CD1c-positive myeloid dendritic cell (primary cell): ENCODE measurements at regions not wholly inside any gene's neighbourhood (a gene's known extent, or its start where the extent isn't known, plus 50 kb on each side); places are given as distances from the start of the nearest gene placed in this dataset.
"Not testable (repeated sequence)": the region's sequence is repeated elsewhere in the genome, so short reads cannot be mapped to it uniquely, and the experiment has no call there.

ENCODE experiments used
- DNase-seq: peaks from one replicate; pipeline ENCODE4 v3.0.0-alpha.2; 2016; ENCODE audit errors: extremely low spot score

DNA sequence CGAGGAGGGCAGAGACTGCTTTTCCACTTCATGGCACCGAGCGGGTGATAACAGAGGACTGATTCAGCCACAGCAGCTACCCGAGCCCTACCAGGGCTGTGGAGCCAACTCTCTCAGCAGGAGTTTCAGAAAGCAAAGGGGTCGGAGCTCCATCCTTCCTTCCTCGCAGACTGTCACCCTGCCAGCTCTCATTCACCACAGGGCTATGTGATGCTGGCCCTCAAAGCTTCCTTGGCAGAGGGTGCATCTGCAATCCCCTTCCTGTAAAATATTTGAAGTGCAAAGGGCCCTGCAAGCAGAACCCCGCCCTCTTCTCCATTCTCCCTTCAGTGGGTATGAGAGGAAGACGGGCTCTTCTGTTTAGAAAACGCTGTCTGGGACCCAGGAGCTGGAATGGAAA, 105.3 kb upstream of the LYZL2 start:
- DNase-seq = no peak

DNA sequence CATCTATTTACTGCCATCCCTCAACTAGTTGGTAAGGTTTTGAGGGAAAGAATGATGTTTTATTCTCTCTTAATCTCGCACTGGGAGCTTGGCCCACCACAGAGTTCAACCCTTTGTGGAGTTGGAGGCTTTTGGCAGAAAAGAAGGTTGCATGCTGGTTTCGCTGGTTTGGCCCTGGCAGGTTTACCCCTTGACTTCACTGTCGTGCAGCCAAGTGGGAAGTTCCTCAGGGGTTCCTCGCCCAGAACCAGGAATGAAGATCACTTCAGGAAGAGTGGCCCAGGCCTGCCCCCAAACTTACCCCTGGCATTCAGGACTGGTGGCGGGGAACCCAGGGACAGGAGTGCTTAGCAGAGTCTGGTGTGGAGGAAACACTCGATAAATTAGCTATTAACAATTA, 103.1 kb upstream of the LYZL2 start:
- no peak for DNase-seq

DNA sequence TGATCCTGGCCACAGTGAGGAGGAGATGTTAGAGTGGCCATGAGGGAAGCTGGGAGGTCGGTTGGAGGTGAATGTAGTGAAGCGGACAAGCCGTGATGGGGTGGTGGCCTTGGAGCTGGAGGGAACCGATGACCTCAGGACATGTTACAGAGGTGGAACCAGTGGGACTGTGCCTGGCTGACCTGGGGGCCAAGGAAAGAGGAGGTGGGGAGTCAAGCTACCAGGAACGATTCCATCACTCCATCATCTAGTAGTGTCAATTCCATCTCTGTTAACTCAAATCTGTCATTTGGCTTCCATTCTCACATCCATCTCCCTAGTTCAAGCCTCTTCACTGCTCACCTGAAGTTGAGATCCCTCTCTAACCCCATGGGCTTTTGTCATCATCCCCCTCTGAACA, 102.4 kb upstream of the LYZL2 start:
- DNase-seq = no peak

DNA sequence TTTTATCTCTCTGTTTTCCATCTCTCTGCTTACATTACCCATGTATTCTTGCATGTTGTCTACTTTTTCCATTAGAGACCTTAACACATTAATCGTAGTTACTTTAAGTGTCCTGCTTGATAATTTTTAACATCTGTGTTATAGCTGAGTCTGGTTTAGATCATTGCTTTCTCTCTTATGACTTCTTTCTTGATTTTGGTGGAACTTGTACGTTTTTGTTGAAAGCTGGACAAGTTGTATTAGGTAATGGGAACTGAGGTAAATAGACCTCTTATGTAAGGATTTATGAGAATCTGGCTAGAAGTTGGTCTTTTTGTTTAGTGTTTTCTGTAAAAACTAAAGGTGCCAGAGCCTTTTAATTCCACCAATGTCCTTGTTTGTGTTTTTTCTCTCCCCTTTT, 100.8 kb upstream of the LYZL2 start:
- no peak for DNase-seq

DNA sequence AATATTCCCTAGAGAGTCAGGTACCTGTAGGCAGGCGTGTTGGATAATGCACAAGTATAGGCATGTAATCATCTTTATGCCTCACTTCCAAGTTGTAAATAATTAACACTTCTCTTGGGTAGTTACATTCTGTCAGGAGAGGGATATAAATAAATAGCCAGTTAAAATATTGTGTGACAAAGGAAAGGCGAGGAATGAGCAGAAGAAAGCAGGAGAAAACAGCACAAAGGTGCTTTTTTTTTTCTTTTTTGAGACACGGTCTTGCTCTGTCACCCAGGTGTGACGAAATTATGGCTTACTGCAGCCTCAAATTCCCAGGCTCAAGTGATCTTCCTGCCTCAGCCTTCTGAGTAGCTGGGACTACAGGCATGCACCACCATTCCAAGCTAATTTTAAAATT, 99.2 kb upstream of the LYZL2 start:
- no peak for DNase-seq

DNA sequence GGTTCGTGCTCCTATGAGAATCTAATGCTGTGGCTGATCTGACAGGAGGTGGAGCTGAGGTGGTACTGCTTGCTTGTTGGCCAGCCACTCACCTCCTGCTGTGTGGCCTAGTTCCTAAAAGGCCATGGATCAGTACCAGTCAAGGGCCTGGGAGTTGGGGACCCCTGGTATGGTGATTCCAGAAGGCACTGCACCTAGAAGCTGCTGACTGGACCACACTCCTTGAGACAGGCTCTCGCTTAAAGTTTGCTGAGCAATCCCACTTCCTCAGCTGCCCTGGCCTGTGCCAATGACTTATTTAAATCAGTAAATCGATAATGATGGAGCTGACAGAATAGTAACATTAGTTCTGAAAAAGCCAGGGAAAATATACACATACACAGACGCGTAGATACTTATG, 98.6 kb upstream of the LYZL2 start:
- no peak for DNase-seq

DNA sequence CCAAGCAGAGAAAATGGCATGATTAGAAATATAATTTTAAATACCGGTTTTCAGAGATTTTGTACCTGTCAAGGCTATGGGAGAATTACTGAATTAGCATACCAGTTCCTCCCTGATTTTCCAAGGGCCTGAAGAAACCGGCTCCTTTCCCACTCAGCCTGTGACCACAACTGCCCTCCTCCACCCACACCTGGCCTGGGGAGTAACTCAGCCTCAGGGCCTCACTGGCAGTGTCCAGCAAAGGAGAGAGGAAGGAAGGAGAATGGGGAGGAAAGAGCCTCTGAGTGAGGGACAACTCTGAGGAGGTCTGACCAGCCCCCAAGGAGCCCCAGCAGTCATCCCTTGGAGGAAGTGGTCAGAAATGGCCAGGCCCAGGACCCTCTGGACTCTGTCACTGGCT, 98.0 kb upstream of the LYZL2 start:
- DNase-seq = no peak

DNA sequence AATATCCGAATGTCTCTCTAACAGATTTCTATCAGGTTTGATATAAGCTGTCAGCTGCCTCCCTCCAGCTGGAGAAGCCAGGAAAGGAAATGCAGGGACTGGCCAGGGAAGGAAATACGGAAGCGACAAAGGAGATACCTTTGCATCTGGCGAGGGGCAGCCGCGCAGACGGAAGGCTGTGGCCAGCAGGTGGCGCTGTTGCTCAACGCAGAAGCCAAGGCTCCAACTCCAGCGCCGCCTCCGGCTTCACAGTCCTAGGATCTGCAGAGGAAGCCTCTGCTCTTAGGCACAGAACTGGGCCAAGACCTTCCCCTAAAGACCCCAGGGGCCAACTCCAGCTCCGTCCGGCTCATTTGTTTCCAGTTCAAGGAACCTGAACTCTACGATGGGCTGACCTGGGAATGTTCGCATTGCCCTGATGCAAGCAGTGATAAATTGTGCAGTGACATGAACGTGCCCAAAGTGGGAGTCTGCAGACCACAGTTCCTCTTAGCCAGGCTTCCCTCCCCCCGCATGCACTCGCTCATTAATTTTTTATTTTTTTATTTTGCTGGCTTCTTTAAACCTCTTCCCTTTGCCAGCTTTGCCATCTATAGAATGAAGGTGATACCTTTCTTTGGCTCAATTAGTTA, 97.3 kb upstream of the LYZL2 start:
- peak; percentile 82 for DNase-seq

DNA sequence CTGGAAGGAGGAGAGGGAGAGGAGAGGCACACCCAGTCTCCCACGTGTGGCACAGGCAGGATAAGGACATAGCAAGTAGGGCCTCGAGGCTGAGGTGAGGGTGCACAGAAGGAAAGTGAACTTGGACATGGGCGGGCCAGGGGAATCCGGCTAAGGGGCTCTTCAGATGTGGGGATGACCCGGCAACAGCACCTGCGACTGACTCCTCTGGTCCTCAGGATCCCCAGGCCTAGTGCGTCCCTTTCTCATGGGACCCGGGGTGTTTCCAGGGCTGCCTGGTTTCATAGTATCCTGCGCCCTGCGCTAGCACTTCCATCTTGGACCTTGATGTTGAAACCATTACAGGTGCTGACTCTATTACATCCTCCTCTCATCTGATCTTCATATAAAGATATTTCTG, 96.1 kb upstream of the LYZL2 start:
- no peak for DNase-seq

DNA sequence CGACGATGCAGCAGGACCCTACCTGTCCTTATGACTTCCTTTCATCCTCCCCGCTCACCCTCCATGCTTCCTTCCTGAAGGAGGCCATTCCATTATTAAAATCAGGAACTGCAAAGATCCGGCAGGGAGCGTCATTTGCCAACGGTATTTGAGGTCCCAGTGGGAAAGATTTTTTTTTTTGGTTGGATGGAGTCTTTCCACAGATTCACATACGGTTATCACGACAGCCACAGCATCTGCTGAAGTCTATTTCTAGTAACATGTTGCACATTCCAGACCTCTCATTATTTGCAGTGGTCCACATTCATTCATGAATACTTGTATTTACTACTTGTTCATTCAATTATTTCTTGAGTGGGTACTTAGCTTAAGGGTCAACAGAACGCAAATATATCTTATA, 94.7 kb upstream of the LYZL2 start:
- DNase-seq = no peak

DNA sequence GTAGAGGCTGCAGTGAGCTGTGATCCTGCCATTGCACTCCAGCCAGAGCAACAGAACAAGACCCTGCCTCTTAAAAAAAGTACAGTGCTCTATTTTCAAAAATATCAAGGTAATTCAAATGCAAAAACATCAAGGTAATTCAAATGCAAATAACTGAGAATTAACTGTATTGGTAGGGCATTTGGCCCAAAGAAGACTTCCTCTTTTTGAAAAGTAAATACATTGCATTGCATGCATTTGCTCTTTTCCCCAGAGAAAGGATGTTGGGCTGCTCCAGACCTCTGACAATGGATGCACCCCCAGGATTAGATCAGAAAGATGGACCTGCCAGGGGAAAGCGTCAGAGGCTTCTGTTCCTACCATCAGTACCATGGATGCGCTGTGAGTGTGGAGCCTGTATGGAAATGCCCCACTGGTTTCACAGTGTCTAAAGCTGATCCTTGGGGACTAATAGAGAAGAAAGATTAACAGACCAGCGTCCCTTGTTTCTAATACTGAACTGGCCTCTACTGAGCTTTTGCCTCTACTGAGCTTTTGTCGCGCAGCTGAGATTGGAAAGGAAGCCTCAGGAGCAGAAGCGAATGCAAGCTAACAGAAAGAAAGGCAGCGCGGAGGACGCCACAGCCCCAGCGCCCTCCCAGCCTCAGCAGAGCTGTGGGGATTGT, 93.5 kb upstream of the LYZL2 start:
- DNase-seq = no peak

DNA sequence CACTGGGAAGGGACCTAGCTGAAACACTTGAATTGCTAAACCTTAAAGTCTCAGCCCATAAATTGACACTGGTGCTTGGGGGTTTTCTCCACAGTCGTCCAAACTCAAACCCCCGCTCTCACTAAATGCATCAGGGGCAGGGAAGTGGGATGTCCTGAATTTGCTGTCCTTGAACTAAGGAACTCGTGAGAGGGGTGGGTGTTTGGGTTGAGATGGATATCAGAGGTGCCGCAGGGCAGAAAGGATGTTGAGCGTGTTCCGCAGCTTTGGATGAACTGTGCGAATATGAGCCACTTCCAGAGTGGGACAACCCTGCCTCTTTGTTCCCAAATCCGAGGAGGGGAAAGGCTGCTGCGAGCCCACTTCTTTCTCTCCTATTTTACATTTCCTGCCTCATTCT, 90.3 kb upstream of the LYZL2 start:
- DNase-seq = no peak

DNA sequence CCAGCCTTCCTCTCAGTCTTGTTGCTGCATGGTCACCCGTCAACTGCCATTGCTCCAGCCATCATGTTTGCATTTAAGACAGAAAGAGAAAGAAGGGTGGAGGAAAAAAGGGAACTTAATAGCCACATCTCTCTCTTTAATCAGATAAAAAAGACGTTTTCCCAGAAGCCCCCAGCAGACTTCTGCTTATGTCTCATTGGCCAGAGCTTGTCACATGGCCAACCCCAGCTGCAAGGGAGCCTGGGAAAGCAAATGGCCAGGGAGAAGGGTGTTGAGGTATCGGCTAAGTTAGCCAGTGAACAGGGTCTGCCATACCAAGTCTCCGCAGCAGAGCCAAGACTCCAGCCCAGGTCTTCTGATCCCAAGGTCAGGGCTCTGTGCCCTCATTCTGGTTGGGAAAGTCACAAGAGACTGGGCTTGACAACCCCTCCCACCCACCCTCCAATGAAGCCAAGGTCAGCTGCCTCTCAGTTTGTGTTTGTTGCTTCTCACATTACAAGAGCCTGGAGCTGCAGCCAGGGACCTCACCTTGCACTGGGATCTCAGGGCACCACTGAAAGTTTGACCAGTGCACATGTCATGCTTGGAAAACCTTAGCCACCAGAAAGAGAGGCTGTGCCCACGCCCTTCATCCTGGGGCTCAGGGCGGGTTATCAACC, 80.3 kb upstream of the LYZL2 start:
- no peak for DNase-seq

DNA sequence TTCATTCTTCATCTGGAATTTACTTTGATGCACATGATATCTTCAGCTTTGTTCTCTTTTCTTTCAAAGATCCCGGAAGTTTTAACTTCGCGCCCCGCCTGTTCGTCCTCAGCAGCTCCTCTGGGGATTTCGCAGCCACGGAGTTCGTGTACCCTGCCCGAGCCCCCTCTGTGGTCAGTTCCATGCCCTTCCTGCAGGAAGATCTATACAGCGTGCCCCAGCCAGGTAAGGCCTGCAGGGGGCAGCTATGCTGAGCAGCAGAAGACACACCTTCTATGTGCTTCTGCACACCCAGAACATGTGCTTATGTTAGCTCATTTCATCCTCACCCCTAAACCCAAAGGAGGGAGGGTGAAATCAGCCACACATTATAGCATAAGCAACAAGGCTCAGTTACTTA, 79.7 kb upstream of the LYZL2 start:
- no peak for DNase-seq

DNA sequence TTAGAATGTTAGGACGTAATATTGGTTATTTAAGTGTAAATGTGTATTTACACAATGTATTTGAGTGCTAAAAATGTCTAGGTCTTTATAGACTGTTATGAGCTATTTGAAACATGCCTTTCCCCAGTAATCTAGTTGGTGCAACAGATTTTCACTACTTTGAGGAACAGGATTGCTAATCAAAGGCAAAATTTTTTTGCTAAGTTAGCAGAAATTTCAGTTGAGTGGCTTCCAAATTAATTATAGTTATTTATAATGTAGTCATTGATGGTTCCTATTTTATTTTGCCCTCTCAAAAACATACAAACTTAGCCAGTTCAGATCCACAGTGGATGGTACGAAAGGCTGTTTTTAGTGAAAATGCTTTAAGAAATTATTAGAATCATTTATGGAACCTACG, 78.7 kb upstream of the LYZL2 start:
- DNase-seq = no peak

DNA sequence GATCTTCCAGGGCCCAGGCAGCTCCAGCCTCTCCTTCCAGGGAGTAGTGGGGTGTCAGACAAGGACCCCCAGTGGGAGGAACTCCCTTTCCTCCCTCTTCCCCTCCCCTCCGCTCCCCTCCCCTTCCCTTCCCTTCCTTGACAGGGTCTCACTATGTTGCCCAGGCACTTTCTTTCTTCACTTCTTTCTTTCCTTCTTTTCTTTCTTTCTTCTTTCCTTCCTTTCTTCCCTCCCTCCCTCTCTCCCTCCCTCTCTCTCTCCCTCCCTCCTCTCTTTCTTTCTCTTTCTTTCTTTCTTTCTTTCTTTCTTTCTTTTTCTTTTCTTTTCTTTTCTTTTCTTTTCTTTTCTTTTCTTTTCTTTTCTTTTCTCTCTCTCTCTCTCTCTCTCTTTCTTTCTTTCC, 76.6 kb upstream of the LYZL2 start:
- not testable (repeated sequence) for DNase-seq

DNA sequence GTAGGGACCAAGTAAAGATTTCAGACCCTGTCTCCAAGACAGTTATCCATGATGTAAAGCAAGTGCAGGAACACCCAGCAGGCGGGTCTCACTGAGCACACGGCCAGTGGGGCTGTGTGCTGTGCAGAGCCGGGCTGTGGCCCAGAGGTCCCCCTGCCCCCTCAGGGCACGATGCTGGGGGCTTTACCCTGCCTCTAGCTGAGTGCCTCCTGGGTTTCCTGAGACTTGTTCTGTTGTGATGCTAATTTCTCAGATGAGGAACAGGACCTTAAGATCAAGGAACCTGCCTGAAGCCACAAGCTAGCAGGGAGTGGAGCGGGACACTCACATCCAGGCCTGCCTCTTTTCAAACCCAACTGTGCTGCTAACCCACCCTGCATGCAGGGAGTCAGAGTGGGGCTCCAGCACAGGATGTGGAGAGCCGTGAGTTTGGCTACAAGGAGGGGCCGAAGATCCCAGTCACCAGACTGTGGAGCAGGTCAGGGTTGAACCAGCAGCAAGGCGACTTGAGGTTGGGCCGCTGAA, 76.1 kb upstream of the LYZL2 start:
- DNase-seq = no peak

DNA sequence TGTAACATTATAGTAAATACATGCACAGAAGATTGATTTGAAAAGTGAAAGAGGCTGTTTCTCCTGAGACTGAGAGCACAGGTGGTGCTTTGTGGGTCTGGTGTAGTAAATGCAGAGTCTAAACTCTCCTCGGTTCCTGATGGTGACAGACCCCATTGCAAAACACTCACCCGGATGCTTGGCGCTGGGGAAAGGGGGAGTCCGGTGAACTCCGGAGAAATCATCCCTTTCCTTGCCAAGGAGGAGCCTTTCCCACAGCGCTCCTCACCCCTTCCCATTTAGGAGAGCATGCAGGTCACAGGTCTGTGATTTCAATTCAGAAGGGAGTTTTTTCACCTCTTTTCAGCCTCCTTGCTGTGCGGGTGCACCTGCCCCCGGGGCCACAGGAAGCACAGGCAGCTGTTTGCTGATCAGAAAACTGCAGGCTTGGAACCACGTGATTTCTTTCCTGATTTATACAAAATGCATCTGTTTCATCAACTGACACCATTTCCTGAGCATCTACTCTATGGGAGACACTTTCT, 75.6 kb upstream of the LYZL2 start:
- no peak for DNase-seq

DNA sequence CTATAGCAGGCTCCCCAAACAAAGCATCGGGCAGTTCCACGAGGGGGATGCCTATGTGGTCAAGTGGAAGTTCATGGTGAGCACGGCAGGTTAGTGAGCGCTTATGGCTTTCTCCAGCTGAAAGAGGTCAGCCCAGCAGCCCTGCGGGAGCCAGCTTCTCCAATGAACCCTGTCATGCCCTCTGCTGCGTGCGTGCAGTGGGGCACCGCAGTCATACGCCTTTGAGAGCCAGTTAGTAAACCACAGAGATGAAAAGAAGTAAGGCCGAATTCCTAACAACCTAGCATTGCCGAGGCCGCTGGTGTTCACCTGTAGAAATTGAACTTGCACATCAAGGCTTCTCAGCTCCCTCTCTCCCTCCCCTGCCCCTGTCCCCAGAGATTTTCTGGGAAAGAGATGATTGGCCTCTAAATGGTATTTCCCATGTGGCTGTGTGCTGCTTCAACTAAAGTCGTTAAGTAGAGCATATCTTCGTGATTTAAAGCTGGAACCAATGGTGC, 75.1 kb upstream of the LYZL2 start:
- DNase-seq = not testable (repeated sequence)

DNA sequence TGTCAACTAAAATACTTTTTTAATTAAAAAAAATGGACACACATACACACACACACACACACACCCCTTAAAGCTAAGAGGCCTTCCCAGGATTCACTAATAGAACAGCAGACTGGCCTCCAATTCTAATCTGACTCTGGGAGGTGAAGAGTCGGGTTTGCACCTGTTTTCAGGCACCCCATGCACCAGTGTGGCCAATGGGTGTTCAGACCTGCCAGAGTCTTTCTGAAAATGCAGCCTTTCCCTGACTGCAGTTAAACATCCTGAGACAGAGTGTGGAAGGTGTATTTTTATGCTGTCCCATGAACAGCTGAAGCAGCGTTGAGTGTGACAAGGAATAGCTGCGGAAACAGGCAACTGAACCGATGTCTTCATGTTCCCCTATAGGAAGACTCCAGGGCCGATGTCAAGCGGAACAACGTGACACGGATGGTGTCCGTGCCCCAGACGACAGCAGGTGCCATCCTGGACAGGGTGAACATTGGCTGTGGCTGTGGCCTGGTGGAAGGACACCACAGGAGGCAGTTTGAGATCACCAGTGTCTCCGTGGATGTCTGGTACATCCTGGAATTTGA, 74.6 kb upstream of the LYZL2 start:
- DNase-seq = no peak

DNA sequence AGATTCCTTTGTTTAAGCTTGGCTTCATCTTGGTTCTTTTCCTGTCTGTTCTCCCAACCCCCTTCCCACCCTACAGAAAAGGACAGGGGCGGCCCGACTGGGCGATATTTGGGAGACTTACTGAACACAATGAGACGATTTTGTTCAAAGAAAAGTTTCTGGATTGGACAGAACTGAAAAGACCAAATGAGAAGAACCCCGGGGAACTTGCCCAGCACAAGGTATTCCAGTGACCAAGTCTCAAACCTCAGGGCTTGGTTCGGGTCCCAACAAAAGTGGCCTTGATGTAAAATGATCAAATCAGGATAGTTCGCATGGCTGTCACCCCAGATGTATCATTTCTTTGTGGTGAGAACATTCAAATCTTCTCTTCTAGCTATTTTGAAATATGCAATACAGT, 73.9 kb upstream of the LYZL2 start:
- DNase-seq = not testable (repeated sequence)

DNA sequence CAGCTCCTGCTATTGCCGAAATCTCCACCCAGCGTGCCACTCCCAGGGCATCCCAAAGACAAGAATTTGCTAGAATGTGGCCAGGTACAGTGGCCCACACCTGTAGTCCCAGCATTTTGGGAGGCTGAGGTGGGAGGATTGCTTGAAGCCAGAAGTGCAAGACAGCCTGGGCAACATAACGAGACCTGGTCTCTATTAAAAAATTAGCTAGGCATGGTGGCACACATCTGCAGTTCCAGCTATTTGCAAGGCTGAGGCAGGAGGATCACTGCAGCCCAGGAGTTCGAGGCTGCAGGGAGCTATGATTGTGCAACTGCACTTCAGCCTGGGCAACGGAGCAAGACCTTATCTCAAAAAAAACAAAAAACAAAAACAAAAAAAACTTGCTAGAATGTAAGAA, 73.3 kb upstream of the LYZL2 start:
- no peak for DNase-seq
